DND-41 (cell line): ENCODE measurements at regions not wholly inside any gene's neighbourhood (a gene's known extent, or its start where the extent isn't known, plus 50 kb on each side); places are given as distances from the start of the nearest gene placed in this dataset.

Source experiments
- CTCF ChIP-seq: IDR thresholded peaks from 2 replicates; pipeline ENCODE4 v1.5.1; 2012; ENCODE audit warnings: borderline replicate concordance, low read length, moderate library complexity, mild to moderate bottlenecking; ENCODE audit not compliant: poor library complexity, severe bottlenecking; ENCODE audit errors: extremely low read depth
- EZH2 ChIP-seq: IDR thresholded peaks from 3 replicates; pipeline ENCODE4 v1.6.1; 2012; ENCODE audit warnings: borderline replicate concordance, low read depth, mild to moderate bottlenecking, moderate library complexity, low read length, inconsistent platforms; ENCODE audit not compliant: severe bottlenecking

- TF ChIP-seq CTCF (no peak), EZH2 (no peak)
Measured at GRCh38 chr13:46996316-46997030, 99.6 kb upstream of the HTR2A start.
